ENCODE measurements at regions not wholly inside any gene's neighbourhood (a gene's known extent, or its start where the extent isn't known, plus 50 kb on each side); places are given as distances from the start of the nearest gene placed in this dataset.
"Not testable (repeated sequence)": the region's sequence is repeated elsewhere in the genome, so short reads cannot be mapped to it uniquely, and the experiment has no call there.

- H3K4me2 ChIP-seq (ENCODE audit: low read length): no peak overlapping the region
Observed at GRCh38 chr4:74570095-74570494, 125.2 kb downstream of the AREG start.

GRCh38 chr4:74578329-74578728 is 133.4 kb downstream of the AREG start:
- Histone ChIP-seq H3K4me1 (ENCODE audit: insufficient read depth, low read length, severe bottlenecking) (no peaks in the 10 kb centered on the region), H3K4me2 (ENCODE audit: low read length) (no peak overlapping the region), H3K27ac (ENCODE audit: low read depth, low read length, poor library complexity, severe bottlenecking) (no peak overlapping the region), H3K27me3 (ENCODE audit: insufficient read depth, low read length) (no peaks in the 10 kb centered on the region), H3K9me3 (ENCODE audit: low read length) (no peaks in the 10 kb centered on the region), H3F3A (ENCODE audit: insufficient read depth, low read length) (no peaks in the 10 kb centered on the region), H4K20me1 (ENCODE audit: insufficient read depth, low read length) (no peaks in the 10 kb centered on the region), H3K9me2 (ENCODE audit: low read depth, low read length) (no peaks in the 10 kb centered on the region), H2AFZ (ENCODE audit: low read length) (no peak overlapping the region), H3K9ac (ENCODE audit: low read length) (no peak overlapping the region), H3K36me3 (ENCODE audit: insufficient read depth, low read length) (no peaks in the 10 kb centered on the region), H3K4me3 (ENCODE audit: low read depth, low read length, poor library complexity, severe bottlenecking) (no peak overlapping the region), H3K79me2 (ENCODE audit: insufficient read depth, low read length) (no peaks in the 10 kb centered on the region)
- TF ChIP-seq EZH2 (IDR thresholded peaks at IDR 0.05; ENCODE audit: borderline replicate concordance, low read length) (no peak), CTCF (IDR thresholded peaks at IDR 0.05; ENCODE audit: low read length) (no peak)

More at GRCh38 chr4:74570095-74570494, 125.2 kb downstream of the AREG start:
- no peaks in the 10 kb centered on the region for H3F3A ChIP-seq (ENCODE audit: insufficient read depth, low read length)
- H3K9ac ChIP-seq (ENCODE audit: low read length): no peak overlapping the region
- H4K20me1 ChIP-seq (ENCODE audit: insufficient read depth, low read length): no peaks in the 10 kb centered on the region
- no peaks in the 10 kb centered on the region for H3K79me2 ChIP-seq (ENCODE audit: insufficient read depth, low read length)
- no peak overlapping the region for H2AFZ ChIP-seq (ENCODE audit: low read length)
- TF ChIP-seq CTCF (IDR thresholded peaks at IDR 0.05; ENCODE audit: low read length) (no peak), EZH2 (IDR thresholded peaks at IDR 0.05; ENCODE audit: borderline replicate concordance, low read length) (no peak)
- H3K27ac ChIP-seq (ENCODE audit: low read depth, low read length, poor library complexity, severe bottlenecking): no peak overlapping the region
- H3K9me3 ChIP-seq (ENCODE audit: low read length): no peaks in the 10 kb centered on the region
- no peaks in the 10 kb centered on the region for H3K9me2 ChIP-seq (ENCODE audit: low read depth, low read length)
- no peaks in the 10 kb centered on the region for H3K4me1 ChIP-seq (ENCODE audit: insufficient read depth, low read length, severe bottlenecking)
- H3K4me3 ChIP-seq (ENCODE audit: low read depth, low read length, poor library complexity, severe bottlenecking): no peak overlapping the region
- H3K36me3 ChIP-seq (ENCODE audit: insufficient read depth, low read length): no peaks in the 10 kb centered on the region
- no peaks in the 10 kb centered on the region for H3K27me3 ChIP-seq (ENCODE audit: insufficient read depth, low read length)

- H3K4me2 ChIP-seq (ENCODE audit: low read length); H3K9ac ChIP-seq (ENCODE audit: low read length); H3K36me3 ChIP-seq (ENCODE audit: insufficient read depth, low read length); H3K79me2 ChIP-seq (ENCODE audit: insufficient read depth, low read length); H3K27ac ChIP-seq (ENCODE audit: low read depth, low read length, poor library complexity, severe bottlenecking); H3K4me3 ChIP-seq (ENCODE audit: low read depth, low read length, poor library complexity, severe bottlenecking); H3F3A ChIP-seq (ENCODE audit: insufficient read depth, low read length); H3K9me3 ChIP-seq (ENCODE audit: low read length); H3K9me2 ChIP-seq (ENCODE audit: low read depth, low read length); H3K27me3 ChIP-seq (ENCODE audit: insufficient read depth, low read length); H4K20me1 ChIP-seq (ENCODE audit: insufficient read depth, low read length); H3K4me1 ChIP-seq (ENCODE audit: insufficient read depth, low read length, severe bottlenecking); H2AFZ ChIP-seq (ENCODE audit: low read length): not testable (repeated sequence)
Observed at GRCh38 chr4:74578865-74579264, 133.9 kb downstream of the AREG start.

- H3K9me2 ChIP-seq (ENCODE audit: low read depth, low read length): no peaks in the 10 kb centered on the region
- no peaks in the 10 kb centered on the region for H4K20me1 ChIP-seq (ENCODE audit: insufficient read depth, low read length)
- no peaks in the 10 kb centered on the region for H3K9me3 ChIP-seq (ENCODE audit: low read length)
- H3K4me2 ChIP-seq (ENCODE audit: low read length): no peak overlapping the region
- H3K27me3 ChIP-seq (ENCODE audit: insufficient read depth, low read length): no peaks in the 10 kb centered on the region
- H3K4me1 ChIP-seq (ENCODE audit: insufficient read depth, low read length, severe bottlenecking): no peaks in the 10 kb centered on the region
- H3F3A ChIP-seq (ENCODE audit: insufficient read depth, low read length): no peaks in the 10 kb centered on the region
- H3K27ac ChIP-seq (ENCODE audit: low read depth, low read length, poor library complexity, severe bottlenecking): no peak overlapping the region
- no peaks in the 10 kb centered on the region for H3K36me3 ChIP-seq (ENCODE audit: insufficient read depth, low read length)
- no peak overlapping the region for H3K9ac ChIP-seq (ENCODE audit: low read length)
- H3K79me2 ChIP-seq (ENCODE audit: insufficient read depth, low read length): no peaks in the 10 kb centered on the region
- H3K4me3 ChIP-seq (ENCODE audit: low read depth, low read length, poor library complexity, severe bottlenecking): no peak overlapping the region
- TF ChIP-seq CTCF (IDR thresholded peaks at IDR 0.05; ENCODE audit: low read length): no peak
- no peak for TF ChIP-seq EZH2 (IDR thresholded peaks at IDR 0.05; ENCODE audit: borderline replicate concordance, low read length)
- H2AFZ ChIP-seq (ENCODE audit: low read length): no peak overlapping the region
Observed at GRCh38 chr4:74583089-74583700, 138.3 kb downstream of the AREG start.
